ENCODE measurements at regions not wholly inside any gene's neighbourhood (a gene's known extent, or its start where the extent isn't known, plus 50 kb on each side); places are given as distances from the start of the nearest gene placed in this dataset.

DNA sequence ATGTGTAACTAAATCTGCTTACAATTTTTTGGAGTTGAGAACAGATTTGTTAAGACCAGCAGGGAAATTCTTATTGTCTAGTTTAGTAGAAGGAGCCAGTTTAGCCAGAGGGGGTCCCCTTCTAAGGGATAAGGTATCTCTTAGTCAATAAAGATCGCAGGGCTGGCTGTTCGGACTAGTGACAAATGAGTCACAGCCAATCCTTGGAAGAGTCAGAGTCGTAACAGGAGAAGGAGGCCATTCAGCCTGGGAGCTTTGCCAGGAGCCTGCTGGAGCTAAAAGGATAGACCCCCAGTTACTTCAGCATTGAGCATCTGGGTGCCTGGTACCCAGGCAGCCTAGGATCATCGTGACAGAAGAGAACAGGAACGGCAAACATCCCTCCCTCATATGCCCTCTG is 191.6 kb upstream of the ARHGAP20 start (continued):
- TF ChIP-seq ZNF48 (tag by site-specific recombination; IDR thresholded peaks at IDR 0.05) (no peak), MEIS1 (CRISPR knock-in tag; IDR thresholded peaks at IDR 0.05; ENCODE audit: borderline replicate concordance) (no peak), OVOL3 (tag by site-specific recombination; IDR thresholded peaks at IDR 0.05) (no peak)

DNA sequence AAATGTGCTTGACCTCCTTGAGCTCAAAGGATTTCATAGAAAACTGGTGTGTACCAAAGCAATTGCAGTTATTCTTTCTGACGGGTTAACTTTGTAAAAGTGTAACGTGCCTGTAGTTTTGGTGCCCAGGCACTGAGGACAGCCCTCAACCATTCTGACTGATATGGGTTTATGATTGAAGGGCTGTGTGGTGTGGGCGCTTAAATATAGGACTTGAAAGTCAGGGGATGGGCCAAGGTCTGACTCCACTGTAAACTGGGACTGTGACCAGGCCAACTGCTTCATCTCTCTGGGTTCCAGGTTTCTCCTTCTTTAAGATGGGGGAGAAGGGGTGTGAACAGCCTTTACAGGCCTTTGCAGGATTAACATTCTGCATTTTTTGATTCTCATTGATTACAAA is 191.1 kb upstream of the ARHGAP20 start:
- no peak overlapping the region for H3K4me3 ChIP-seq (ENCODE audit: low read depth, low read length)
- CTCF ChIA-PET = interaction anchor here (0.6 kb wide), 1 partner anchor 576 kb away, joined by 5 read pairs; no protein-coding TSS in a partner anchor
- POLR2A ChIA-PET = no interaction called here

DNA sequence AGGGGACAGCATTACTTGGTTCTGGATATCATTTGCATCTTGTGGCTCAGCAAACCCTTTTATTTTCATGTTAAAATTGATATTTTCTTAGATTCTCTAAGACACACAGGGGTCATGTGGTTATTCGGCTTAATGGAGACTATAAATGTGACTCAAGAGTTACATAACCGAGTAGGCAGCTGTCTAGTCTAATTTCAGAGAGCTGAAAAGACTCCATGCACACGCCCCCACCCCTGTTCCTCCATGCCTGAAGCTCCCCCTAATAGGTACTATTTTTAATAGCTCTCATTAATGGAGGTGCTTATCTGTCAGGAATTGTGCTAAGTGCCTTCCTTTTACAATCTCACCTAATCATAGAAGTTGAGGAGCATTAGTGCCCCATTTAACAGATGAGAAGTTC is 189.2 kb upstream of the ARHGAP20 start:
- H3K9me3 ChIP-seq (ENCODE audit: control insufficient read depth, insufficient read depth, low read depth, low read length) = no peaks in the 10 kb centered on the region
- H3K4me1 ChIP-seq (ENCODE audit: control insufficient read depth, insufficient read depth, low read length) = peaks cover 3% of the 10 kb centered on the region; the same call in 1 of the 2 replicates
- CTCF ChIA-PET = interaction anchor here (0.7 to 1.2 kb wide), 2 partner anchors 10 to 381 kb away, joined by 3 read pairs; no protein-coding TSS in a partner anchor
- POLR2A ChIA-PET = no interaction called here
- no peak overlapping the region for H3K4me3 ChIP-seq (ENCODE audit: low read depth, low read length)
- no peaks in the 10 kb centered on the region for H3K36me3 ChIP-seq (ENCODE audit: control insufficient read depth in 2 of 2, insufficient read depth in 1 of 2, low read length in 2 of 2)
- no peak overlapping the region for H3K27ac ChIP-seq (ENCODE audit: extremely low read depth, low read depth, low read length)
- TF ChIP-seq, protein P1, sequence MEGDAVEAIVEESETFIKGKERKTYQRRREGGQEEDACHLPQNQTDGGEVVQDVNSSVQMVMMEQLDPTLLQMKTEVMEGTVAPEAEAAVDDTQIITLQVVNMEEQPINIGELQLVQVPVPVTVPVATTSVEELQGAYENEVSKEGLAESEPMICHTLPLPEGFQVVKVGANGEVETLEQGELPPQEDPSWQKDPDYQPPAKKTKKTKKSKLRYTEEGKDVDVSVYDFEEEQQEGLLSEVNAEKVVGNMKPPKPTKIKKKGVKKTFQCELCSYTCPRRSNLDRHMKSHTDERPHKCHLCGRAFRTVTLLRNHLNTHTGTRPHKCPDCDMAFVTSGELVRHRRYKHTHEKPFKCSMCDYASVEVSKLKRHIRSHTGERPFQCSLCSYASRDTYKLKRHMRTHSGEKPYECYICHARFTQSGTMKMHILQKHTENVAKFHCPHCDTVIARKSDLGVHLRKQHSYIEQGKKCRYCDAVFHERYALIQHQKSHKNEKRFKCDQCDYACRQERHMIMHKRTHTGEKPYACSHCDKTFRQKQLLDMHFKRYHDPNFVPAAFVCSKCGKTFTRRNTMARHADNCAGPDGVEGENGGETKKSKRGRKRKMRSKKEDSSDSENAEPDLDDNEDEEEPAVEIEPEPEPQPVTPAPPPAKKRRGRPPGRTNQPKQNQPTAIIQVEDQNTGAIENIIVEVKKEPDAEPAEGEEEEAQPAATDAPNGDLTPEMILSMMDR (tag by site-specific recombination; IDR thresholded peaks at IDR 0.05) = no peak
- no peak for TF ChIP-seq ZNF548 (tag by site-specific recombination; IDR thresholded peaks at IDR 0.05)
- no peak for TF ChIP-seq ZBTB7A (tag by site-specific recombination; IDR thresholded peaks at IDR 0.05; ENCODE audit: low read depth)
- TF ChIP-seq GLIS1 (tag by site-specific recombination; IDR thresholded peaks at IDR 0.05) = no peak

More for the DNA sequence above, 191.1 kb upstream of the ARHGAP20 start:
- Histone ChIP-seq H3K4me1 (ENCODE audit: control insufficient read depth, insufficient read depth, low read length) (peaks cover 3% of the 10 kb centered on the region; the same call in 1 of the 2 replicates), H3K36me3 (ENCODE audit: control insufficient read depth in 2 of 2, insufficient read depth in 1 of 2, low read length in 2 of 2) (no peaks in the 10 kb centered on the region), H3K27ac (ENCODE audit: extremely low read depth, low read depth, low read length) (no peak overlapping the region), H3K9me3 (ENCODE audit: control insufficient read depth, insufficient read depth, low read depth, low read length) (no peaks in the 10 kb centered on the region)
- TF ChIP-seq BCL11A (tag by site-specific recombination; IDR thresholded peaks at IDR 0.05; ENCODE audit: low read depth) = no peak

DNA sequence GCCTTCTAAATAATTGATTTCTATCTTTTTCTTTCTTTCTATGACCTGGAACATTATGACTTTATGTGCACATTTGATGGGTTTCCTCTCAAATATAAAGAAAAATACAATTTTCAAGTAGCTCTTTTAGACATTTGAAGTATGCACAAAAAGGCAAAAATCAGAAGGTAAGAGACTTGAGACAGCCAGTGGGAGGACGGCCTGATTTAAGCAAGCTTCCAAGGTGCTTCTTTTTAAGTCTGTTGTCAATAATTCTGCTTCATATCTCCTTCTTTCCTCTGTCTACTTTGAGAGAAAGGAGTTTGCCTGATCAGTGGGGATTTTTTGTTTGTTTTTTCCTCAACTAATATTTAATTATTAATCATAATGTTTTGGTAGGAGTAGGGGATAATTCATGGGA is 188.2 kb upstream of the ARHGAP20 start:
- Histone ChIP-seq H3K4me1 (ENCODE audit: control insufficient read depth, insufficient read depth, low read length) (peaks cover 3% of the 10 kb centered on the region; the same call in 1 of the 2 replicates), H3K4me3 (ENCODE audit: low read depth, low read length) (no peak overlapping the region), H3K9me3 (ENCODE audit: control insufficient read depth, insufficient read depth, low read depth, low read length) (no peaks in the 10 kb centered on the region), H3K36me3 (ENCODE audit: control insufficient read depth in 2 of 2, insufficient read depth in 1 of 2, low read length in 2 of 2) (no peaks in the 10 kb centered on the region), H3K27ac (ENCODE audit: extremely low read depth, low read depth, low read length) (no peak overlapping the region)
- ChIA-PET POLR2A (no interaction called here), CTCF (no interaction called here)
- TF ChIP-seq, protein P2, sequence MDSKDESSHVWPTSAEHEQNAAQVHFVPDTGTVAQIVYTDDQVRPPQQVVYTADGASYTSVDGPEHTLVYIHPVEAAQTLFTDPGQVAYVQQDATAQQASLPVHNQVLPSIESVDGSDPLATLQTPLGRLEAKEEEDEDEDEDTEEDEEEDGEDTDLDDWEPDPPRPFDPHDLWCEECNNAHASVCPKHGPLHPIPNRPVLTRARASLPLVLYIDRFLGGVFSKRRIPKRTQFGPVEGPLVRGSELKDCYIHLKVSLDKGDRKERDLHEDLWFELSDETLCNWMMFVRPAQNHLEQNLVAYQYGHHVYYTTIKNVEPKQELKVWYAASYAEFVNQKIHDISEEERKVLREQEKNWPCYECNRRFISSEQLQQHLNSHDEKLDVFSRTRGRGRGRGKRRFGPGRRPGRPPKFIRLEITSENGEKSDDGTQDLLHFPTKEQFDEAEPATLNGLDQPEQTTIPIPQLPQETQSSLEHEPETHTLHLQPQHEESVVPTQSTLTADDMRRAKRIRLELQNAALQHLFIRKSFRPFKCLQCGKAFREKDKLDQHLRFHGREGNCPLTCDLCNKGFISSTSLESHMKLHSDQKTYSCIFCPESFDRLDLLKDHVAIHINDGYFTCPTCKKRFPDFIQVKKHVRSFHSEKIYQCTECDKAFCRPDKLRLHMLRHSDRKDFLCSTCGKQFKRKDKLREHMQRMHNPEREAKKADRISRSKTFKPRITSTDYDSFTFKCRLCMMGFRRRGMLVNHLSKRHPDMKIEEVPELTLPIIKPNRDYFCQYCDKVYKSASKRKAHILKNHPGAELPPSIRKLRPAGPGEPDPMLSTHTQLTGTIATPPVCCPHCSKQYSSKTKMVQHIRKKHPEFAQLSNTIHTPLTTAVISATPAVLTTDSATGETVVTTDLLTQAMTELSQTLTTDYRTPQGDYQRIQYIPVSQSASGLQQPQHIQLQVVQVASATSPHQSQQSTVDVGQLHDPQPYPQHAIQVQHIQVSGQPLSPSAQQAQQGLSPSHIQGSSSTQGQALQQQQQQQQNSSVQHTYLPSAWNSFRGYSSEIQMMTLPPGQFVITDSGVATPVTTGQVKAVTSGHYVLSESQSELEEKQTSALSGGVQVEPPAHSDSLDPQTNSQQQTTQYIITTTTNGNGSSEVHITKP (tag by site-specific recombination; IDR thresholded peaks at IDR 0.05) = no peak
- TF ChIP-seq ZNF169 (tag by site-specific recombination; IDR thresholded peaks at IDR 0.05) (no peak), HOXA7 (CRISPR knock-in tag; IDR thresholded peaks at IDR 0.05; ENCODE audit: borderline replicate concordance) (no peak), ZNF501 (tag by site-specific recombination; IDR thresholded peaks at IDR 0.05) (no peak), ZNF707 (tag by site-specific recombination; IDR thresholded peaks at IDR 0.05) (no peak), ZNF138 (tag by site-specific recombination; IDR thresholded peaks at IDR 0.05; ENCODE audit: borderline replicate concordance) (no peak), ZNF24 (tag by site-specific recombination; IDR thresholded peaks at IDR 0.05) (no peak), ZNF354C (tag by site-specific recombination; IDR thresholded peaks at IDR 0.05; ENCODE audit: borderline replicate concordance, low read depth) (no peak)
